HG03520 (cell line): ENCODE measurements at regions not wholly inside any gene's neighbourhood (a gene's known extent, or its start where the extent isn't known, plus 50 kb on each side); places are given as distances from the start of the nearest gene placed in this dataset.

Experiments used
- ATAC-seq: cut with Tn5 transposase; IDR thresholded peaks from one replicate; pipeline ENCODE4 v1.9.1; 2021; ENCODE audit warnings: mild to moderate bottlenecking, moderate library complexity; ENCODE audit not compliant: unreplicated experiment

DNA sequence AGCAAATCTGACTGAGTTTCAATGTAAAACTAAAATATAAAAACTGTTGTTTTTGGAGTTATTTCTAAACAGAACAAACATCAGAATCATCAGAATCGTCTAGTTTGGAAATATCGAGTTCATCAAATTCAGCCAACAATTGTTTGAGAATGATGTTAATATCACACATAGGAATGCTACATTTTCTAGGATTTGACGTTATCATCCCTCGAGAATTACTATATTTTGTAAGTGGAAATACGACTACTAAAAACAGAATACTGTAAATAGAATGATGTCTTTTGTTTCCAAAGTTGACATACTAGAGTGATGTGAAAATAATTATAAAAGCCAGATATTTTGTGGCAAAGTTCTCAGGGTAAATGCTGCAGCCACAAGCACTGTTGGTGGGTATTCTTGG is 805.9 kb downstream of the TLE1 start:
- ATAC-seq = no peak

DNA sequence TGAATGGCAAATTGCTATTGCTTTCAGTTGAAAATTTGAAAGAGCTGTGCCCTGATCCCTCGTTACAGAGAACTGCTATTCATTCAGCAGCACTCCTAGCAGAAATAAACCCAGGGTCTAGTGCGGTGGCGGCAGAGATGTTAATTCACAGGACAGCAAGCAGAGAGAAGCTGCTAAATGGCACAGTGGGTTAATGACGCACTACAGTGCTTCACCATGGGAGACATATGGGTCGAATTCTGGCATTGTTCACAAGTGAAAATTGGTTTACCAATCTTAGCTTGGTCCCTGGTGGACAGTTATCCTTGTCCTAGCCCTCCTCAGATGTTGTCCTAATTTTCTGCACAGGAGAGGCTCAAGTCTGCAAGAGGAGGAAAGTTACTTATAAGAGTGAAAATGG is 807.4 kb downstream of the TLE1 start:
- no peak for ATAC-seq

DNA sequence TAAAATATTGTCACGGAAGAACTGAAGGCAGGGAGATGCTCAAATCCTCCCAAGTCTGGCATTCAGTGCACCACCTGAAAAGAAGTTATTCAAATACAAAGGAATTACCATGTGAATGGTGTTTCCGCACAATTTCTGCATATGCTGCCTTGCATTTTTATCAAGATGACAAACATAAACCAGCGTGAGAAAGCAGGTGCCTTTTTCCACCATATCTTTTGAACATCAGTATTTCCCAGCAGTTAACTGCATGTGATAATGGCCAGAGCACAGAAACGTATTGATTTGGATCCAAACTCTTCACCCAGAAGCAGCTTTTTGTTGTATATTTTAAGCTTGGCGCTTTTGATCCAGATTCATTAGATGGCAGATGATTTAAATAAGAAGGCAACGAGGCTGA is 808.0 kb downstream of the TLE1 start:
- no peak for ATAC-seq

DNA sequence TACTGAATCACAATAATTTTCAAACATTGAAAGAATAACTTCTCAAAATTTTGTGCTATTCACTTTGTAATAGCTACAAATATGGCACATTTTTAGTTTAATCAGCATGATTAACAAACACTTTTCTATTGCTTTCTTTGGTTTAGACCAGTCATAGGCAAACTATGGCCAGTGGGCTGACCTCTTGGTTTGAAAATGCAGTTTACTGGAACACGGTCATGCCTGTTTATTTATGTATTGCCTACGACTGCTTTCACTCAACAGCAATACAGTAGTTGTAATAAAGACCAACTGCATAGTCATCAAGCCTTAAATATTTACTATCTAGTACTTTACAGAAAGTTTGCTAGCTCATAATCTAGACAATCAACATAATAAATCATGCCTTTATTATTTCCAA is 810.8 kb downstream of the TLE1 start:
- no peak for ATAC-seq

DNA sequence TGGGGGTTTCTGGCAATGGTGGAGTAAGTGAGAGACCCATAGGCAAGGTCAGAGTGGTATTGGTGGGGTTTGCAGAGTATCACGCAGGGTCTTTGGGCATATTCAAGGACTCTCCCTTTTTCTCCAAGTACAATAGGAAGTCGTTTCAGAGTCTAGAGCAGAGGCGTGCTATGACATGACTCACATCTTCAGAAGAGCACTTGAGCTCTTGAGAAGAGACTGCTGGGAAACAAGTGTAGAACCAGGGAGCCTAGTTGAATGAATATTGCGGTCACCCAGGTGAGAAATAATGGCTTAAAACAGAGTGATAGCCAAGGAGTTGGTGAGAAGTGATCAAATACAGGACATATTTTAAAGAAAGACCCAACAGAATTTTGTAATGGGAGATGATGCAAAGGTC is 813.4 kb downstream of the TLE1 start:
- ATAC-seq = no peak

DNA sequence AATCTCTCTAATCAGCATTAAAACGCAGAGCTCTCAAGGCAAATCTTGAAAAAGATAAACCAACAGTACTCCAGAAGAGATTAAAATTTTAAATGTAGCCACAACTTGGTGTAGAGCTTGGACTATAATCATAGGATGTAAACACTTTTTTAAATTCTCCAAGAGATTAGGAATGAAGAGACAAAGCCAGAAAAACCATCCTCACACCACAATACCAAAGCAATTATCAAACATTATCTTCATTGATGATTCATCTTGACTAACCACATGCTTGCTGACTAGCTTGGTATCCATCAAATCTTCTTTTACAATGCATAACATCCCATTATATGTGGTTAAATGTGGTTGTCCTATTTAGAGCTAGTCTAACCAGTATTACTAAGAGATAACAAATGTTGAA is 815.1 kb downstream of the TLE1 start:
- ATAC-seq = no peak

DNA sequence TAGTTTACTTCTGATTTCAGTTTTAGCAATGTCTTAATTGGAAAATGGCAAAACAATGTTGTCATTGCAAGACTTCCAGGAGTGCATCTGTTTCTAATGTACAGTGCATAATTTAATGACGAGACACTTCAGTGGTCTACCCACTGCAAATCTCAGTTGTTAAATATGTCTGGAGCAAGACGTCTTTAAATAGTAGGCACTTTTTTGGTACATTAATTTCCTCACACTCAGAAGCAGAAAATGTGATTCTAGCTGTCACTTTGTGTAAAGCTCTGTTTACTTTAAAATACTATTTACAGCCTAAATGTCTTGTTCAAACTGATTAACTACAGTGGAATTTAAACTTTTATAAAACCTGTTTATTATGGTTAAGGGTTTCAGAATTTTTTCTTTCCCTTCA is 815.5 kb downstream of the TLE1 start:
- no peak for ATAC-seq

DNA sequence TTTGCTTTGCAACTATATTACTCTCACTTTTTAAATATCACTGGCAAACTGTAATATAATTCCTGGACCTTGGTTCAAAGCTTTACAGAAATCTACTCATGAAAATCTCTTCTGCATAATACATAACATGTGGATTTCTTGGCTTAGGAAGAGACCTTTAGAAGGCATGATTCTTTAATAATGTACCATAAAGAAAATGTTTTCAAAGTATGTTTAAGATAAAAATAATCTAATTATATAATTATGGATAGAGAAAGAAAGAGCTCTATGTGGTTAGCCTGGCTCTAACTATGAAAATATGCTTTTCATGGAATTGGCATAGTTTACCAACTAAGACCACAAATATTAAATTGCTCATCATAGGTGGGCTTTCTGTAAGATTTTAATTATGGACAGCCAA is 817.8 kb downstream of the TLE1 start:
- no peak for ATAC-seq

DNA sequence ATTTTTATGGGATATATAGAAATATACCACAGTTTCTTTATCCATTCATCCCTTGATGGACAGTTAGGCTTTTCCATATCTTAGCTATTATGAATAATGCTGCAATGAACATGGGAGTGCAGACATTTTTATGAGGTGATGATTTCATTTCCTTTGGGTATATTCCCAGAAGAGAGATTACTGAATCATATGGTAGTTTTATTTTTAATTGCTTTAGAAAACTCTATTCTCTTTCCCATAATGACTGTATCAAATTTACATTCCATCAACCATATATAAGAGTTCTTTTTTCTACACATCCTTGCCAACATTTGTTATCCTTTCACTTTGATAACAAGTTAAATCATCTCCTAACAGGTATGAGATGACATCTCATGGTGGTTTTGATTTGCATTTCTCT is 821.6 kb downstream of the TLE1 start:
- ATAC-seq = no peak

DNA sequence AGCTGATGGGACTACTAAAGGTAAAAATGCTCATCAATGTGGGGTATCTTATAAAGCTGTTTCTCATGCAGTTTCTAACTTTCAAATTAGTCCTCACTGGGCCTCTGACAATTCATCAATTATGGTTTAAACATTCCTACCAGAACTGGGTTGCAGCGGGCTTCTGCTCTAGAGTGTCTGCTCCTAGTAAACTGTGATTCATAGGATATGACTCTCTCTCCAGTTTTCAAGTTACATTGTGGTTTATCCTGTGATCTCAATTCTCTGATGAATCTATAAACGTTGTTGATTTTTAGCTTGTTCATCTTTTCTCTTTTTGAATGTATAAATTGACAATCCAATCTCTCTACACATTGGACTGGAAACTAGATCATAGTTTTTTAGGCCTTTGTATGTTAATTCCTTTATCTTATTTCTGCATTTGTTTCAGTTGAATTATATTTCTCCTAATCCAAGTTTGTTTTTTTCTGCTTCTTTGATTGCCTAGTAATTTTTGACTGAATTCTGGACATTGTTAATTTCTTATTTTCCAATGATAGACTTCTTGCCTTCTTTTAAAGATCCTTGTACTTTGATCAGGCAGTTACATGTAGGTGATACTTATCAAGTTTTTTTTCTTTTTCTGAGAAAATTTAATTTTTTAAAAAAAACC is 822.6 kb downstream of the TLE1 start:
- ATAC-seq = no peak

DNA sequence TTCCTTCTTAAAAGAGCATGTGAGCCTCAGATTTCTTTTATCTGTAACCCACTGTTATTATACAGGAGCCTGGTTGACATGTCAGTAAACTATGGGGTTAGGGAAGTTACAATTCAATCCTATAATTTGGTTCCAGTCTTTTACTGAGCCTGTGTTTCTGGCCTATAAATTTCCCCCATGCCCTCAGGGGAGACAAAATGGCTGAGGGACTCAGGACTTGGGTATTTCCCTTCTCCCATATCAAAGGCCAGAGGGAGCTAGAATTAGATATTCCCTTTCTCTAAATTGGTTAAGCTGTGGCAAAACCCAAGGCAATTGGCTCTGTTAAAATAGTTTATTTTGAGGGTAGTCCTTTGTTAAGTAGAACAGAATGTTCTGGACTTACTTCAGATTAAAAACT is 823.2 kb downstream of the TLE1 start:
- no peak for ATAC-seq

DNA sequence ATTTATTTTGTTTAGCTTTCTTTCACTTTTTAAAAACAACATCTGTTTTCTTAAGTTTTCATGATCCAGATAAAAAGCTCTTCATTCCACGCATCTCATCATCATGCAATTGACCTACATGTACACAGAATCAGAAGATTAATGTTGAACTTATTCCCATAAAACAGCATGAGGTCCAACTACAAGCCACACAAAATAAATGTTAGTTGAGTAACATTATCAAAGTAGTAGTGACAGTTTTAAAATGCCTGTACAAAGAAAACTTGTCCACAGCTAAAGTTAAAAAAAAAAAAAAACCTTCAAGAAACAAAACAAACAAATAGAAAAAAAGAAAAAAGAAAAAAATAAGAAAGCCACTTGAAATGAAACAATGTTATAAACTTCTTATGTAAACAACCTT is 846.3 kb downstream of the TLE1 start:
- ATAC-seq = no peak

DNA sequence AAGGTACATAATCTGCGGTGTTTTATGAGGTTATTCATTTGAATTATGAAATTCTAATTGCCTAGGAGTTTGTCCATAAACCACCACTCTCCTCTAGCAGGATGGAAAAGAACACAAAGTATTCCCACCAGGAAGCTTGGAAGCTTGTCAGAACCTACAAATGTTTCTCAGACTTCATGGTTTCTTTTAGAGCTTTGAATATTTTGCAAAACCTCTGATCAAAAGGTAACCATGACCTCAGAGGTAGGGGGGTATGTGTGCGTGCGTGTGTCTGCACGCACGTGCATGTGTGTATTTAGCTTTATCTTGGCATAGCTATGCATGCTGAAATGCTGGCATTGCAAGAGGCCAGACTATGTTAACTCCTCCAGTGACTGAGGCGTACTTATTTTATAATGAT is 847.0 kb downstream of the TLE1 start:
- no peak for ATAC-seq

DNA sequence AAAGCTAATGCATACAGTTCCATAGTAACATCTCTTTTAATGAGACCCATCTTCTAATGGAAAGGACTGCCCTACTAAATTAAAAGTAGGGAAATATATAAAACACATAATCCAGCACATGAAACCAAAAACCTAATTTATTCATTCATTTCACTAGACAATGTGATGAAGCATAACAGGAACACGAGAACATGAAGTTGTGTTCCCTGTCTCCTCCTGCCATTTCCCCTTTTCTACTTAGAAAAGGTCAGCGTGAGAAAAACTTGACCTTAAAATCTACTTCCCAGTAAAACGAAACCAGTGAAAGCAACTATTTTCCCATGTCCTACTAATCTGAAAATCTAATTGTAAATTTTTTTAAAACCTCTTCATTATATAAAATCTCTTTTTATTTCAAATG is 847.5 kb downstream of the TLE1 start:
- no peak for ATAC-seq

DNA sequence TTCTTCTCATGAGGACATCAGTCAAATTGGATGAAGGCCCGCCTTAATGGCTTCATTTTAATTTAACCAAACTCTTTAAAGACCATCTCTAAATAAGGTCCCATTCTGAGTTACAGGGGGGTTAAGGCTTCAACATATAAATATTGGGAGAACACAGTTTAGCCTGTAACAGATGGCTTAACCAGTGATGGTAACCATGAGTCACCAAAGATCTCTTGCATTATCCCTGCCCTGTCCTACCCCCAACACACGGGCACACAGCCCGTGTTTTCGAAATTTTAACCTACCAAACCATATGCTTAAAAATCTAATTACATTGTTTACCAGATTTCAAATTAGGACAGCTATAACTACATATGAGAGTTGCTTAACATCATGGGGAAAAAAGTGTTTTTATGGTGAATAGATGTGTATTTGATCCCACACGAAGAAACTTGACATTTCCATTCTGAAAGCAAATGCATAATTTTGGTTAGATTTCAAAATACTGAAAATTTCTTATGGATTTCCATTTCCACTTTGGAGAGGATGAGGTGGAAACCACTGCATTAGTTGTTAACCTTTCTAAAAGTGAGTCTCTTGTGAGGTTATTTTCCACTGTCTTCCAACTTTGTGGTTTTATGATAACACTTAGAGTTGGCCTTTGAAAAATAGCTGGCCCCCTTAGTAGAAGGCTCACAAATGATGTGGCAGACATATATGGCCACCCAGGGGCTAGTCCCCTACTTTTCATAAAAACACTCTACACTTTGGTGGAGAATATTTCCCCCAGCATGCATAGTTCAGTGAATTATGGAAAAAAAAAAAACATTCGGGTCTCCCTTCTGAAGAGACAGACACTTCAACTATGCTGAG is 849.3 kb downstream of the TLE1 start:
- no peak for ATAC-seq

DNA sequence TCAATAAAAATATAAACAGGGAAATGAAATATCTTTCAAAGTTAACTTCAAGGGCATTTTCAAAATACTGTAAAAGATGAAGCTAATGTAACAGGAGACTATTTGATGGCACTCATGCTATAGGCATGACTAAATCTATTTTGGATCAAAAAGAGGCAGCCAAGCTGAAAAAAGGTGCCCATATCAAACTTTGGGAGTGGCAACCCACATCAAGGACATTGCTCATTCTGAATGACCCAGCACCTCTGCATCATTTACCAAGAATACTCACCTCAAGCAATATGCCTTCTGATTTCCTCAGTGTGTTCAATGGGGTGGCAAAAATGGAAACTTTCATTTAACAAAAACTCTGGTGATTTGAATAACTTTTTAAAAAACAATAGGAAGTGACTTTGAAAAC is 853.3 kb downstream of the TLE1 start:
- ATAC-seq = no peak

DNA sequence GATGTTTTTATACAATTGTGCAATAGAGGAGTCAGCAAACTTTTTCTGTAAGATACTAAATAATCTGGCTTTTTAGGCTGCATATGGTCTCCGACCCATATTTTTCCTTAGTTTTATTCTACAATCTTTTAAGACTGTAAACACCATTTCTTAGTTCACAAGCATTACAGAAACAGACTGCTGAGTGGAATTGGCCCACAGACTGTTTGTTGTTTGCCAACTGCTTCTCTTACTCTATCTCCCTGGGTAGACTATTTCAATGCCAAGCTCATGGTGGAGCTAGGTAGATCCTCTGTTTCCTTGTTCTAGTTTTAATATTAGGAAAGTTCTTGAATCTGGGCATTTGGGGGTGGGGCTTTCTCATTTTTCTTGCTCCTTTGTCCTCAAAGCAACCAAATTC is 857.6 kb downstream of the TLE1 start:
- no peak for ATAC-seq

DNA sequence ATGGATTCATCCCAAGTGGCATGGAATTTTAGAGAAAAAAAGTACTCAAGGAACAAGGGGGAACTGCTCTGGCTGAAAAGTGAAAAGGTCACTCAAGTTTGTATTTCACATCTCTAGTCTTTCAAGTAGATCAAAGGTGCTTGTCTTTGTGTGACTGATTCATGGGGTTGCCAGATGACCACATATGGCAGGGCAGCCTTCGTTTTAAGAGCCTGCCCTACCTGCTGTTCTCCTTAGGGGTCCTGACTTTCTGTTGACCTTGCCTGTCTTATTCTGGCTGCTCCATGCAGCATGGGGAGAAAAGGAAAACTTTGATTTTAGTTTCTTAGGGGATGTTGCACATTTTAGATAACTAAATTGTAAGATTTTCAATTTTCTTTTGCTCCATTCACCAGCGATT is 877.7 kb downstream of the TLE1 start:
- ATAC-seq = no peak

DNA sequence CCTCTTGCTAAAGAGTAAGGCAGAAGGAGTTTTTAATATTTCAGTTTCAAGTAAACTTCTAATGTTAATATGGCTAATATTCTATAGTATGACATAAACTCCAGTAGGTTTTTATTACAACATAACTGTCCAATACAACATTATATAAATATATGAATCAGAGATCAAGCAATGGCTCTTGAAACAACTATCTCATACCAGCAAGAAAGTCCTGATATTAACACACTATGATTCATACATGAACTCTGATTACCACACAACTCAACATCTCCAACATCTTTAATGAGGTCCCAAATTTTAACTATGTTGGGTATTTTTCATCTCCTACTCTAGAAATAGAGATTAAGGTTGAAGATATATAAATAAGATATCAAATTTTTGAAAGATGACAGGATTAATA is 878.3 kb downstream of the TLE1 start:
- ATAC-seq = no peak

DNA sequence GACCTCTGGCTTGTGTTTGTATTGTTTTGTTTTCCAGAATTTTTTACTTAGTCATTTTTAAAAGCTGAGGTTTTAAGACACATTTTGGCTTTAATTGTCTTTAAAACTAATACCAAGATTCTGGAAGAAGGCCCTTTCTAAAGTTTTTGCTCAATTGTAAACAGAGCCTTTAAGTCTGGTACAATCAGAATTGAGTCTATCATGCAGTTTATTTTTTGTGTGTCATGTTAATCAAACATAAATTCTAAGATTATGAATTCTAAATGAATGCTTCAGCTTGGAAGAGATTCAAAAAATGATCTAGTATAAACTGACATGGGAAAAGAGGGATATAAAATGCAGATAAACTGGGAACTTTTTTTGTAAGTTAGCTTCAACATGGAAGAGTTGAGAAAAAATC is 882.7 kb downstream of the TLE1 start:
- no peak for ATAC-seq

DNA sequence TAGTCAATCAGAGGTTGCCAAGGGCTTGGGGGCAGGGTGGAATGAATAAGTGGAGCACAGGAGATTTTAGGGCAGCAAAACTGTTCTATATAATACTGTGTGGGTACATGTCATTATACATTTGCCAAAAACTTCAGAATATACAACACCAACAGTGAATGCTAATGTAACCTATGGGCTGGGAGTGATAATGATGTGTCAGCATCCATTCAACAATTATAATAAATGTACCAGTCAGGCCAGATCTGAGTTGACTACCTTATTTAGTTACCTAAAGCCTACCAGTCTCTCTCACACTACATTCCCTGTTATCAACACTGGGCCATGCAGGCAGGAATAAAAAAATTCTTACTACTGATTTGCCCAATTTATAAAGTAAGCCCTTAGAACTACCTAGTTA is 884.5 kb downstream of the TLE1 start:
- no peak for ATAC-seq

DNA sequence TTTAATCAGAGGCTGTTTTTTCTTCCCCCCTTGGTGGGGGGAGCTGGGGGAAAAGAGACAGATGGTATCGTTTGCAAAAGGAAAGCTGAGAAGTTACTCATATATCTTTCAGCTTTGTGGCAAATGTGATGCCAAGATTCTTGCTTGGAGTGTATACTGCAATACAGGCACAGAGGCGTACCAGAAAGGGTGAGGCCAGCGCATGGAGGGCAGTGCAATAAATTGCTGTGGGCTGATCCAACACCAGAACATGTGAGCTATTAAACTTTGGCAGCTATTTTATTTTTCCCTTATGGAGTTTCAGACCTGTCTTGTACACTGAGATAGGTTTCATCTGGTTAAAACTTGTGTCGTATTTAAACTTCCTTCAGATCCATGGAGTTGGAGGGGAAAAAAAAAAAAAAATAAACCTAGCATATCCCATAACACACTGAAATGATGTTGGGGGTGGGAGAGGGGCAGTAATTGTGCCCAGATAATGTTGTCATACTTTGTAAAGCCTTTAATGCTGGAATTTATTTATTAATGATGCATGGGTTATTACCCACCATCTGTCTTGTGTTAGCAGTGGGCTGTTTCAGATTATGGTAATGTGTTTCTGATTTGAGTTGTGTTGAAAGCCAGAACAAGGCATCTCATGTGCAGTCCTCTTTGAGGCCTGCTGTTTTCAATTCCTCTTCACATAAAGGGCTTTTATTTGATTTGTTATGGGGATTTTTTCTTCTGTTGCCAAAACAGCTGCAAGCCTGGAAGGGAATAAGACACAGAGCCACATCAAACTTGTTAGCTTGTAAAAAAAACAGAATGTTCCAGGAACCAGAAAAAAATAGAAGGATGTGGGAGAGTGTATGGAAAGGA is 891.3 kb downstream of the TLE1 start:
- no peak for ATAC-seq
